Nephron (organoid): ENCODE measurements at regions not wholly inside any gene's neighbourhood (a gene's known extent, or its start where the extent isn't known, plus 50 kb on each side); places are given as distances from the start of the nearest gene placed in this dataset.
A peak's percentile ranks its signal among the peaks of the same experiment; 100 is the strongest.
"Not testable (repeated sequence)": the region's sequence is repeated elsewhere in the genome, so short reads cannot be mapped to it uniquely, and the experiment has no call there.

Experiments
- H3K27ac Mint-ChIP-seq, 3 experiments: 2 replicates each; pipeline ENCODE4 v1.8.0; 2020; ENCODE audit warnings: mixed read lengths in 3 of 3, mild to moderate bottlenecking in 2 of 3, moderate library complexity in 1 of 3
- H3K27me3 Mint-ChIP-seq: 2 replicates; pipeline ENCODE4 v1.8.0; 2021; ENCODE audit warnings: low read depth, mild to moderate bottlenecking, moderate library complexity, mixed read lengths
- H3K36me3 Mint-ChIP-seq: 2 replicates; pipeline ENCODE4 v1.8.0; 2020; ENCODE audit warnings: low read depth, mixed read lengths
- H3K4me1 Mint-ChIP-seq: 2 replicates; pipeline ENCODE4 v1.8.0; 2020; ENCODE audit warnings: mixed read lengths
- H3K4me3 Mint-ChIP-seq, 3 experiments: 2 replicates each; pipeline ENCODE4 v1.8.0; 2020; ENCODE audit warnings: mild to moderate bottlenecking in 3 of 3, mixed read lengths in 3 of 3, moderate library complexity in 2 of 3
- H3K9me3 Mint-ChIP-seq: 2 replicates; pipeline ENCODE4 v1.8.0; 2020; ENCODE audit warnings: mixed read lengths
- TF ChIP-seq, protein P1 (sequence below), 3 experiments: fragments of 200-600 bp; sonication (generic); IDR thresholded peaks; one replicate each; pipeline ENCODE4 v1.5.0; 2021; ENCODE audit warnings: antibody characterized with exemption in 3 of 3; ENCODE audit not compliant: unreplicated experiment in 3 of 3

DNA sequence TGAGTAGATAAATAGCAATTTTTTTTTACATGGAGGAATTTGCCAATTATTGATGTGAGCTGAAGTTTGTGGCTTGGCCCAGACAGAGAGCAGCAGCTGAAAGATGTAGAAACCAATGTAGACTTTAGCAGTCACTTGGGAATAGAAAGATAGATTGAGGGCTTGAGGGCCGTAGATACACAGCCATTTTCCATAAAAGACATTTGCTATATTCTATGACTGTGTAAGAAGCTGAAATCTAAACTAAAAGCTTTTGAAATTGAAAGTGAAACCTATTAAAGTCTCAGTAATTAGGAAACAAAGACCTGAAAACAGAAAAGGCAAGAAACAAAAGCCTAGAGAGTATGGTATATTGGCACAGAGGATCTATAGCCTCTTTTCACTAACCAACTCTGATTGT, 332.7 kb downstream of the CENPW start:
- H3K4me3 Mint-ChIP-seq, result no peak overlapping the region
- TF ChIP-seq, protein P1, sequence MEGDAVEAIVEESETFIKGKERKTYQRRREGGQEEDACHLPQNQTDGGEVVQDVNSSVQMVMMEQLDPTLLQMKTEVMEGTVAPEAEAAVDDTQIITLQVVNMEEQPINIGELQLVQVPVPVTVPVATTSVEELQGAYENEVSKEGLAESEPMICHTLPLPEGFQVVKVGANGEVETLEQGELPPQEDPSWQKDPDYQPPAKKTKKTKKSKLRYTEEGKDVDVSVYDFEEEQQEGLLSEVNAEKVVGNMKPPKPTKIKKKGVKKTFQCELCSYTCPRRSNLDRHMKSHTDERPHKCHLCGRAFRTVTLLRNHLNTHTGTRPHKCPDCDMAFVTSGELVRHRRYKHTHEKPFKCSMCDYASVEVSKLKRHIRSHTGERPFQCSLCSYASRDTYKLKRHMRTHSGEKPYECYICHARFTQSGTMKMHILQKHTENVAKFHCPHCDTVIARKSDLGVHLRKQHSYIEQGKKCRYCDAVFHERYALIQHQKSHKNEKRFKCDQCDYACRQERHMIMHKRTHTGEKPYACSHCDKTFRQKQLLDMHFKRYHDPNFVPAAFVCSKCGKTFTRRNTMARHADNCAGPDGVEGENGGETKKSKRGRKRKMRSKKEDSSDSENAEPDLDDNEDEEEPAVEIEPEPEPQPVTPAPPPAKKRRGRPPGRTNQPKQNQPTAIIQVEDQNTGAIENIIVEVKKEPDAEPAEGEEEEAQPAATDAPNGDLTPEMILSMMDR (IDR thresholded peaks at IDR 0.05; ENCODE audit: unreplicated experiment in 3 of 3), result no peak
- peak overlapping the region in 2 of 3 experiments; percentile 28 to 64 for H3K27ac Mint-ChIP-seq
- no peaks in the 10 kb centered on the region for H3K4me1 Mint-ChIP-seq
- H3K27me3 Mint-ChIP-seq, result no peaks in the 10 kb centered on the region
- H3K36me3 Mint-ChIP-seq, result peaks cover 7% of the 10 kb centered on the region
- H3K9me3 Mint-ChIP-seq, result peaks cover 22% of the 10 kb centered on the region

DNA sequence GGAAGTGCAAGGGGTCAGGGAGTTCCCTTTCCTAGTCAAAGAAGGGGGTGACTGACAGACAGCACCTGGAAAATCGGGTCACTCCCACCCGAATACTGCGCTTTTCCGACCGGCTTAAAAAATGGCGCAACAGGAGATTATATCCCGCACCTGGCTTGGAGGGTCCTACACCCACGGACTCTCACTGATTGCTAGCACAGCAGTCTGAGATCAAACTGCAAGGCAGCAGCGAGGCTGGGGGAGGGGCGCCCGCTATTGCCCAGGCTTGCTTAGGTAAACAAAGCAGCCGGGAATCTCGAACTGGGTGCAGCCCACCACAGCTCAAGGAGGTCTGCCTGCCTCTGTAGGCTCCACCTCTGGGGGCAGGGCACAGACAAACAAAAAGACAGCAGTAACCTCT, 333.8 kb downstream of the CENPW start:
- H3K27me3 Mint-ChIP-seq, H3K4me3 Mint-ChIP-seq, H3K36me3 Mint-ChIP-seq, H3K4me1 Mint-ChIP-seq, H3K27ac Mint-ChIP-seq: not testable (repeated sequence)
- H3K9me3 Mint-ChIP-seq, result peaks cover 22% of the 10 kb centered on the region

DNA sequence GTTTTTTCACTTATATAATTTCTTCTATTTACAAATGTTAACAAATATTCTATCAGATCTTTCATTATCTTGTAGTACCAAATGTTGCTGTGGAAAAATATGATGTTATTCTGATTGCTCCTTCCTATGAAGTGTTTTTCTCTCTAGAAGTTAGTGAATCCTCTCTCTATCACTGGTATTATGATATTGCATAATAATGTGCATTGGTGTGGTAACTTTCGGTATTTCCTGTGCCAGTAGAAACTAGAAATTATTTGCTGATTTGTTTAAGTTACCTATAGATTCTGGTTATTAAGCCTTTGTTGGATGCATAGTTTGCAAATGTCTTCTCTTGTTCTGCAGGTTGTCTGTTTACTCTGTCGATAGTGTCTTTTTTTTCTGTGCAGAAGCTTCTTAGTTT, 342.5 kb downstream of the CENPW start:
- Mint-ChIP-seq H3K27me3 (no peaks in the 10 kb centered on the region), H3K27ac (no peak overlapping the region), H3K4me3 (no peak overlapping the region), H3K9me3 (peaks cover 18% of the 10 kb centered on the region), H3K4me1 (no peaks in the 10 kb centered on the region), H3K36me3 (peaks cover 5% of the 10 kb centered on the region)
- TF ChIP-seq, protein P1 (IDR thresholded peaks at IDR 0.05; ENCODE audit: unreplicated experiment in 3 of 3), result no peak

DNA sequence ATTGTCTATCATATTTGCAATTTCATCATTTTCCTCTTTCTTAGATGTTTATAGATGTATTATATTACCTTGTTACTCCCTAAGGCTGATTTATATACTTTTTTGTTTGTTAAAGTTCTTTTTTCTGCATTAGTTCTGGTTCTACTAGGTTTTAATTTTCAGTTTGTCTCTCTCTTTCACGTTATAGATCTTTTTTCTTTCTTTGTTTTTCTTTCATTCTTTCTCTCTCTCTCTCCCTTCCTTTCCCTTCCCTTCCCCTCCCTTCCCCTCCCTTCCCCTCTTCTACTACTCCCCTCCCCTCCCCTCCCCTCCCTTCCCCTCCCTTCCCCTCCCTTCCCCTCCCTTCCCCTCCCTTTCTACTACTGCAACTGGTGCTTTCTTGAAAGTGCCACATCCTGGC, 345.3 kb downstream of the CENPW start:
- Mint-ChIP-seq H3K4me3 (no peak overlapping the region), H3K9me3 (peaks cover 36% of the 10 kb centered on the region), H3K36me3 (peaks cover 7% of the 10 kb centered on the region), H3K27me3 (no peaks in the 10 kb centered on the region), H3K4me1 (no peaks in the 10 kb centered on the region), H3K27ac (no peak overlapping the region)
- TF ChIP-seq, protein P1 (IDR thresholded peaks at IDR 0.05; ENCODE audit: unreplicated experiment in 3 of 3), result no peak

DNA sequence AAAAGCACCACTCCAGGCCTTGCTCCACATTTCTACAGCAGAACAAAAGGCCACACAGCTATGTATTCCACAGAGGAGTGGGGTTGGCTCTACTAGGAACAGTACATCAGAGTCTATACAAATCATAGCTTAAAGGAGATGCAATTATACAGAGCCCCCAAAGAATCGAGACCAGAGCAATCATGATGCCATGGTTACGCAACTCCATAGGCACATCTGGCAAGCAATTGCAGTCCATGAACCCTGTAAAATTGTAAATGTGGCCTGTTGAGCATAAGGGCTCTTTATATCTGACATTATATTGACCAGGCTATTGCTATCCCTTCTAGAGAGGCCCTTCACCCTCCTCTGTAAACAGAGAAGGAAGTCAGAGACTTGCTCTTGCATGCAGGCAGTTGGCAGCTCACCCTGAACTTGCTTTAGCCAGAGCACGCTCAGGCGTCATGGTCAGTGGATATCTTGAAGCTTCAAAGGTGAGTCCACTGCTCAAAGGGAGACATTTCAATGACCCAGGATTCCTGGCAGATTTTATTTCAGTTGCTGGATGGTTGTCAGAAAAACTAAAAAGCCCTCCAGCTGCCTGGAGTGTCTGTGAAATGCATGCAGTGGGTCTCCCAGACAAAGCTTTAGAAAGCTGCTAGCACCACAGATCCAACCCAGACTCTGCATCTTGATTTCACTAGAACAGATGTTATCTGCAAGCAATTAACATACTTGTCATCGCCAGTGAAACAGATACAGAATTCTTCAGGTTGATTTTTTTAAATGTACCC, 357.2 kb downstream of the CENPW start:
- peak overlapping the region; percentile 61 to 87 (median 81) for H3K27ac Mint-ChIP-seq
- H3K9me3 Mint-ChIP-seq, result peaks cover 7% of the 10 kb centered on the region
- peaks cover 1% of the 10 kb centered on the region for H3K36me3 Mint-ChIP-seq
- peaks cover 3% of the 10 kb centered on the region for H3K27me3 Mint-ChIP-seq
- H3K4me3 Mint-ChIP-seq, result no peak overlapping the region
- H3K4me1 Mint-ChIP-seq, result peaks cover 14% of the 10 kb centered on the region
- TF ChIP-seq, protein P1 (IDR thresholded peaks at IDR 0.05; ENCODE audit: unreplicated experiment in 3 of 3), result no peak

DNA sequence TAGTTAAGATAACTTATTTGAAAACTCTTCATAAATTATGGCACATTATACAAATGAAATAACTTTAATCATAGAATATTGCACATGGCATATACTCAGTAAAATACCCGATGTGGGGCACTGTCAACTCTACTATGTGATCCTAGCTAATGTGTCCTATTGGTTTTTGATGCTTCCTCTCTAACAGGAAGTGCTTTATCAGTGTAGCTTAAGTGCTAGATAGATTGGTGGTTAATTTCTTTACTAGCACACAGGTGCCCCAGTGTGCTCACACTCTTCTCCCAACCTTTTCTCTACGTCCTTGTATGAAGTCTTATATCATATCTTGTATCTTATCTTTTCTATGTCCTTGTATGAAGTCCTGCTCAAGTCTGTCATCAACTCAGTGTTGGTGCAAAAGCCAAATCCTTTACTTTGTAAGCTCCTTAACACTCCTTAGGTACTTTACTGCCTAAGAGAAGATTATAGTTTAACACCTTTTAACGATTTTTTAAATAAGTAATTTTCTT, 358.9 kb downstream of the CENPW start:
- H3K4me1 Mint-ChIP-seq, result peaks cover 14% of the 10 kb centered on the region
- H3K4me3 Mint-ChIP-seq, result no peak overlapping the region
- H3K36me3 Mint-ChIP-seq, result no peaks in the 10 kb centered on the region
- peaks cover 3% of the 10 kb centered on the region for H3K27me3 Mint-ChIP-seq
- H3K27ac Mint-ChIP-seq, result no peak overlapping the region
- peaks cover 3% of the 10 kb centered on the region for H3K9me3 Mint-ChIP-seq
- TF ChIP-seq, protein P1 (IDR thresholded peaks at IDR 0.05; ENCODE audit: unreplicated experiment in 3 of 3), result no peak
